B cell (primary cell): ENCODE measurements at regions not wholly inside any gene's neighbourhood (a gene's known extent, or its start where the extent isn't known, plus 50 kb on each side); places are given as distances from the start of the nearest gene placed in this dataset.

Source experiments
- ATAC-seq: fragments of 200-7000 bp; cut with Tn5 transposase; one replicate; pipeline ENCODE4 v1.10.0; 2021; ENCODE audit warnings: low read depth, mild to moderate bottlenecking, moderate number of reproducible peaks, moderate library complexity
- CTCF ChIA-PET: fragments of 350-600 bp; sonication (Branson Sonifier 250); formaldehyde crosslinking; loops from one replicate; lab custom pipeline; 2021; ENCODE audit warnings: antibody characterized with exemption, inconsistent platforms; lab: Charles Lee
- POLR2A ChIA-PET: fragments of 350-600 bp; sonication (Branson Sonifier 250); formaldehyde crosslinking; loops from one replicate; lab custom pipeline; 2021; ENCODE audit warnings: antibody characterized with exemption; lab: Charles Lee
- DNase-seq: peaks from one replicate; pipeline ENCODE4 v3.0.0; 2013
- H2AFZ ChIP-seq: 2 replicates; pipeline ENCODE4 v1.6.1; 2012; ENCODE audit warnings: mild to moderate bottlenecking, low read depth, low read length; ENCODE audit not compliant: insufficient read depth, poor library complexity, severe bottlenecking
- H3K27ac ChIP-seq, 2 donors: 1 replicate in 1 of 2; 2 replicates in 1 of 2; pipeline ENCODE4 v1.5.1; 2012 to 2013; ENCODE audit warnings: low read length in 2 of 2, mild to moderate bottlenecking in 2 of 2, moderate library complexity in 1 of 2
- H3K27me3 ChIP-seq, 4 experiments: fragments of 200-600 bp in 1 of 4; sonication (generic) in 1 of 4; replicated peaks in 1 of 4; 1 replicate in 2 of 4; 2 replicates in 2 of 4; pipeline versions ENCODE4 v1.6.1 to v1.7.0; 2013 to 2016; ENCODE audit warnings: low read length in 3 of 4, mild to moderate bottlenecking in 2 of 4, mixed read lengths in 1 of 4, moderate library complexity in 1 of 4; ENCODE audit not compliant: insufficient read depth in 4 of 4, control insufficient read depth in 3 of 4; ENCODE audit errors: control extremely low read depth in 1 of 4
- H3K36me3 ChIP-seq, 2 experiments: replicated peaks in 1 of 2; 1 replicate in 1 of 2; 2 replicates in 1 of 2; pipeline versions ENCODE4 v1.6.1 to v1.7.1; 2013; ENCODE audit warnings: low read length in 1 of 2; ENCODE audit not compliant: insufficient read depth in 2 of 2, control insufficient read depth in 1 of 2; ENCODE audit errors: control extremely low read depth in 1 of 2, extremely low read depth in 1 of 2
- H3K4me1 ChIP-seq, 2 donors: fragments of 200-600 bp in 1 of 2; sonication (generic) in 1 of 2; 1 replicate in 1 of 2; 2 replicates in 1 of 2; pipeline versions ENCODE4 v1.5.1 to v1.6.1; 2013 to 2017; ENCODE audit warnings: low read length in 2 of 2; ENCODE audit not compliant: control insufficient read depth in 2 of 2, insufficient read depth in 2 of 2
- H3K4me2 ChIP-seq: replicated peaks from 2 replicates; pipeline ENCODE3; 2012; ENCODE audit warnings: mild to moderate bottlenecking, low read depth, low read length; ENCODE audit not compliant: poor library complexity, severe bottlenecking
- H3K4me3 ChIP-seq, 5 experiments: fragments of 200-600 bp in 1 of 5; sonication (generic) in 1 of 5; 1 replicate in 3 of 5; 2 replicates in 2 of 5; pipeline versions ENCODE4 v1.5.1 to v1.7.0; 2011 to 2016; ENCODE audit warnings: low read length in 4 of 5, mild to moderate bottlenecking in 4 of 5, low read depth in 2 of 5, control low read depth in 1 of 5, moderate library complexity in 1 of 5; ENCODE audit not compliant: insufficient read depth in 1 of 5; ENCODE audit errors: control extremely low read depth in 1 of 5, extremely low read depth in 1 of 5
- H3K79me2 ChIP-seq: fragments of 200-600 bp; sonication (generic); one replicate; pipeline ENCODE4 v1.6.0; 2016; ENCODE audit warnings: low read length; ENCODE audit not compliant: control insufficient read depth, insufficient read depth
- H3K9ac ChIP-seq: fragments of 200-600 bp; sonication (generic); 2 replicates; pipeline ENCODE4 v1.6.1; 2017; ENCODE audit warnings: mild to moderate bottlenecking, low read length, moderate library complexity
- H3K9me3 ChIP-seq, 3 donors: one replicate each; pipeline versions ENCODE4 v1.6.1 to v1.7.1; 2013; ENCODE audit warnings: low read length in 2 of 3; ENCODE audit not compliant: control insufficient read depth in 2 of 3, insufficient read depth in 1 of 3; ENCODE audit errors: control extremely low read depth in 1 of 3
- H4K20me1 ChIP-seq: 2 replicates; pipeline ENCODE4 v1.6.0; 2012; ENCODE audit warnings: mild to moderate bottlenecking, low read length; ENCODE audit not compliant: insufficient read depth, control insufficient read depth, poor library complexity, severe bottlenecking
- H3K27ac Mint-ChIP-seq: one replicate; pipeline ENCODE4 v1.8.0; 2021; ENCODE audit warnings: mixed read lengths
- H3K27me3 Mint-ChIP-seq: one replicate; pipeline ENCODE4 v1.8.0; 2021; ENCODE audit warnings: mixed read lengths
- H3K4me1 Mint-ChIP-seq: one replicate; pipeline ENCODE4 v1.8.0; 2021; ENCODE audit warnings: mixed read lengths
- H3K4me3 Mint-ChIP-seq: one replicate; pipeline ENCODE4 v1.8.0; 2021; ENCODE audit warnings: mixed read lengths
- H3K9me3 Mint-ChIP-seq: one replicate; pipeline ENCODE4 v1.8.0; 2022; ENCODE audit warnings: mixed read lengths; ENCODE audit not compliant: insufficient read depth
- CTCF ChIP-seq: fragments of 200-600 bp; IDR thresholded peaks from one replicate; pipeline ENCODE4 v1.8.0; 2022; ENCODE audit warnings: antibody characterized with exemption, mild to moderate bottlenecking
- EZH2 ChIP-seq: IDR thresholded peaks from 2 replicates; pipeline ENCODE4 v1.6.1; 2012; ENCODE audit warnings: borderline replicate concordance, low read depth, mild to moderate bottlenecking, moderate library complexity, low read length; ENCODE audit not compliant: insufficient read depth, poor library complexity, severe bottlenecking
- WGBS: methylation state at CpG from one replicate; pipeline ENCODE4 v1.1.5; 2013; ENCODE audit warnings: missing lambda C conversion rate; ENCODE audit not compliant: insufficient coverage; 5-methylcytosine and 5-hydroxymethylcytosine counted together
- intact Hi-C: fragments of 100-400 bp; cut with micrococcal nuclease; formaldehyde crosslinking; loops from one replicate; pipeline ENCODE4 v1.10.0; 2022

- intact Hi-C loops: no loop called here
Observed at GRCh38 chr4:33606951-33607350, 2637.4 kb downstream of the ARAP2 start.

GRCh38 chr4:33616121-33616520, 2628.2 kb downstream of the ARAP2 start:
- Histone ChIP-seq H3K27me3 (no peaks in the 10 kb centered on the region), H3K4me1 (no peaks in the 10 kb centered on the region), H2AFZ (no peak overlapping the region), H3K79me2 (no peaks in the 10 kb centered on the region), H4K20me1 (no peaks in the 10 kb centered on the region), H3K9ac (no peak overlapping the region), H3K4me2 (no peak overlapping the region), H3K4me3 (no peak overlapping the region), H3K27ac (no peak overlapping the region), H3K9me3 (peaks cover 0 to 4% (median under 1%) of the 10 kb centered on the region in 3 donors), H3K36me3 (no peaks in the 10 kb centered on the region)
- POLR2A ChIA-PET: no interaction called here
- intact Hi-C loops: no loop called here
- no peak for TF ChIP-seq EZH2
- no peak for TF ChIP-seq CTCF
- Mint-ChIP-seq H3K4me1 (no peaks in the 10 kb centered on the region), H3K27me3 (no peaks in the 10 kb centered on the region), H3K27ac (no peak overlapping the region), H3K4me3 (no peak overlapping the region), H3K9me3 (peaks cover 2% of the 10 kb centered on the region)
- 100% methylated on average over 1 of the region's 2 CpGs for WGBS
- ATAC-seq: no peak
- CTCF ChIA-PET: no interaction called here
- no peak for DNase-seq

More at GRCh38 chr4:33606951-33607350, 2637.4 kb downstream of the ARAP2 start:
- no peaks in the 10 kb centered on the region for H3K36me3 ChIP-seq
- H3K4me1 ChIP-seq: no peaks in the 10 kb centered on the region
- H3K9me3 Mint-ChIP-seq: peaks cover 9% of the 10 kb centered on the region
- no peaks in the 10 kb centered on the region for H3K27me3 Mint-ChIP-seq
- no peak overlapping the region for H3K4me2 ChIP-seq
- 84% methylated on average over 8 of the region's 8 CpGs for WGBS
- CTCF ChIA-PET: no interaction called here
- POLR2A ChIA-PET: no interaction called here
- no peak overlapping the region for H3K4me3 Mint-ChIP-seq
- no peak overlapping the region for H3K27ac ChIP-seq
- no peaks in the 10 kb centered on the region for H4K20me1 ChIP-seq
- H3K4me1 Mint-ChIP-seq: no peaks in the 10 kb centered on the region
- no peak overlapping the region for H3K27ac Mint-ChIP-seq
- H3K9me3 ChIP-seq: peaks cover 0 to 12% (median 1%) of the 10 kb centered on the region in 3 donors
- DNase-seq: no peak
- TF ChIP-seq EZH2 (no peak), CTCF (no peak)
- no peak overlapping the region for H2AFZ ChIP-seq
- H3K79me2 ChIP-seq: no peaks in the 10 kb centered on the region
- H3K4me3 ChIP-seq: no peak overlapping the region
- H3K27me3 ChIP-seq: no peaks in the 10 kb centered on the region
- ATAC-seq: no peak
- no peak overlapping the region for H3K9ac ChIP-seq
